CD4-positive, alpha-beta T cell treated with Interleukin-2 at 100 ng/mL for 4 hours (primary cell): ENCODE measurements at regions not wholly inside any gene's neighbourhood (a gene's known extent, or its start where the extent isn't known, plus 50 kb on each side); places are given as distances from the start of the nearest gene placed in this dataset.

ENCODE experiments used
- DNase-seq: peaks from one replicate; pipeline ENCODE4 v3.0.0-alpha.2; 2020; ENCODE audit warnings: low spot score

DNA sequence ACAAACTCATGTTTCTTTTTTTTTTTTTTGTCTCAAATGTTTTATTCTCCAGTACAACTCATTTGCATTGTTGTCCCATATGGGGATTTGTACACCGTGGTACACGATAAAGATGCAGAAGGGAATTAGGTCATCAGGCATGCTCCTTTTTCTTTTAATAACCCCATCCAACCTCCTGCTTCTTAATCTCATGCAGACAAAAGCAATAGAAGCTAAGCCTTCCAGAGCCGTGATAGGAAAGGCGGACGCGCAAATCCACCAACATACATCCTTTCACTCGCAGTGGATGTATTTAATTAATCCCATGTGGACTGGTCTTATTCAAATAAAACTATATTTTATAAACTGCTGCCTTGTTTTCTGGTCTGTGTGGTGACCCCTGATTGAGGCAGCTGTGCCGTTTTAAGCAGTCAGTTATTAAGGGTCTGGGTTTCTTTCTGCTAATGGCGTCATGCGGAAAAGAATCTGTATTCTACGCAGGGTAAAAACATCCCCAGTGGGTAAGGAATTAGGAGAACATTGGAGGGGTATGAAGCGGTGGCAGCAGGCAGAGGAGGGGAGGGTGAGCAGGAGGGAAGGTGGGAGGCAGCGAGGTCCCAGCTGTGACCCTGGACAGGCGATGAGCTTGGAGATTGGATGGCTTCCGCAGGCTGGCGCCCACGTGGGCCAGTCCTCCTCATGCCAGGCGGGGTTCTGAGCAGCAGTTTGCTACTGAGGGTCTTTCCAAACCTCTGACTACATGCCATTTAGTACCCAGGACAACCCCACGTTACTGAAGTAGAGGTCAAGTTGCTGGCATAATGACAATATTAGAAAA lies 172.8 kb downstream of the LINC00237 start:
- DNase-seq = no peak

DNA sequence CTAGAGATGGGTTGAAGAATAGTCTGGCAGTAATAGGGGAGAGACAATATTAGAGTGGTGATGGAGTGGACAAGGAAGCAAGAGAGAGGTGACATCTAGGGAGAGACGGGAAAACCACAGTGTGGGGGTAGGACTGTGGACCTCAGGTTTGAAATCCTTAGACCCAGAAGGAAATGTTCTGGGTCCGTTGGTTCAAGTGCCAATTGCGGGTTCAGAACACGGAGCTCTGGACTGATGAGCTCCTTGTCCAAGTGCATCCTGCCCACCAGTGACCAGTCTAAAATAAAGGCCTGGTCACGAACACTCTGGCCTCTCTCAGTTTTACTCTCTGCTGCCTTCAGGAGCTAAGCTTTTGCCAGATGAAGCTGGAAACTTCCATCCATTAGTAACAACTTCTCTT lies 174.0 kb downstream of the LINC00237 start:
- DNase-seq = no peak

DNA sequence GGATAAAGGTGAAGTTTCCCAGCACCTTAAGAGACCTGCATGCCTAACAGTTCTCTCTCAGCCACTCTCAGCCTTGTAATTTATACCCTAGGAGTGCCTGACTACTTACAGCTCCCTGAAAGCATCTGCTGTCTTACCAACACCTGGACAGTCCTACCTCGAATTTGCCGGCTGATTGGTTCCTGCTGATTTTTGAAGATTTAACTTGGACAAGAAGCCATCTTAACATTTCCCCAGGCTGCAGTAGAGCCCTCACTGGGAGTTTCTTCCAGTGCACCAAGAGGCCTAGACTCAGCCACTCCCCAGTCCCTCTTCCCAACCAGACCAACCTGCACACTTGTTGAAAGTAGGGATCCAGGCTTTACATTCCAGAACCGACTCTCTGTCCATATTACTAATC lies 174.5 kb downstream of the LINC00237 start:
- no peak for DNase-seq

DNA sequence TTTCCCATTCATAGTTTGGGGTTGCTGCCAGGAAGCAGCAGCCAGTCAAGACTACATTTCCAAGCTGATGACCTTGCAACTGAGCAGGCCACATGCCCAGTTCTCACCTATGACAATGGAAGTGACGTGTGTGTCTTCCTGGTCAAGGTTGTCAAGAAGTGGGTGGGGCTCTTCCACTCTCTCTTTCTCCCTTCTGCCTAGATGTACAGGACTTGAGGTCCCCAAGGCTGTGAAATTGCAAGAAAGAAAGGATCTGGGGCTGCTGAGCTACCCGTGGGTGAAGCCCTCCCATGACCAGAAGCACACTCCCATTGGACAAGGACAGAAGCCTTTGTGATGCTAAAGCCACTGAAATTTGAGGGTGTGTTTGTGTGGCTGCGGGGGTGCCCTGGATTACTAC lies 175.1 kb downstream of the LINC00237 start:
- no peak for DNase-seq

DNA sequence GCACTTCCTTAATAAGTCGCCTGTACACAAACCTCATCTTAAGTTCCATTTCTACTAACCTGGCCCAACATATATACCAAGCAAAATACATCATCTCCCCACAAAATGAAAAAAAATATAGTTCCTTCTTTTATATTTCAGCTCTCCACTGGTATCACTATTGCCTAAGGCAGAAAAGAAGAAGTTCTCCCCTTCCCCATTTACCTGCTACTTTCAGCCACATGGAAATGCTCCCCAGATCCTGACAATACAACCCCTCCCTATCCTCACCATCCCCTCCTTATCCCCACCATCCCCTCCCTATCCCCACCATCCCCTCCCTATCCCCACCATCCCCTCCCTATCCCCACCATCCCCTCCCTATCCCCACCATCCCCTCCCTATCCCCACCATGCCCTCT lies 175.7 kb downstream of the LINC00237 start:
- no peak for DNase-seq

DNA sequence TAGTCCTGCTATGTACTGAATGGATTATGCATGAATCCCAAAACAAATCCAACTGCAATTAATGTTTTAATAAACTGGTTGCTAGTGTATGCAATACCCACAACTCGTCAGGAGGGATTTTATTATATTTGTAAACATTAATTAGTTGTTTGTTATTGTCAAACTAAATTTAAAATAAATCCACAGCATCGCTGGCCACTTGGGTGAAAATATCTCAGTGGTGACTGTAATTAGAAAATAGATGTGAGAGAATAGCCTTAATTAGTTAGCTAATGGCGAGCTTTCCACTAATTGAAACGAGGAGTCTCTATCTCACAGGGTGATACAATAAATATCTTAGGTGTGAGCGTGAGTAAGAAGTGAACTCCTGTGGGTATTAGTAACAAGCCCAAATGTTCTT lies 176.8 kb downstream of the LINC00237 start:
- DNase-seq = no peak

DNA sequence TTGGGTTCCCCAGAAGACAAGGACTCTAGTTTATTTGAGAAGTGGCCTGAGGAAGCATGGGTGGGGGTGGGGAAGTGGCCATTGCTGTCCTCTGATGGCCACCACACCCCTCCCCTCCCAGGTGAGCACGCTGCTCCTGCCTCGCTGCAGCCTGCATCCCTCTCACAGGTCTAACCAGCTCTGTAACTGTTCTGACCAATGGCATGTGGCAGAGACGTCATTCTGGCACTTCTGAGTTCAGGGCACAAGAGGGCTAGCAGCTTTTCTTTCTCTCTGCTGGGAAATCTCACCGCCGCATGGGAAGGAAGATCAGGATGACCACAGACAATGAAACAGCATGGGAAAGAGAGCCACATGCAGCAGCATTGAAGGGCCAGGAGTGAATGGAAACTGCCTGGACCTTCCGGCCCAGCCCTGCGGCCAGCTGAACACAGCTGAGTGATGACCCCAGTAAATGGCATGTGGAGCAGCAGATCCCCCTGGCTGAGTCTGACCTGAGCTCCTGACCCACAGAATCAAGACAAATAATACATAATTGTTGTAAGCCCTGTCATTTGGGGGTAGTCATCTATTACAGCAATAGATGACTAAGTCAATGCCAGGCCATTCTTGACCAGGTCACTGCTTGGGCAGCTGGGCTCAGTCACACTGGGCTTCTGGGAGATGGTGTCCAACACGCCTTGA lies 179.8 kb downstream of the LINC00237 start:
- no peak for DNase-seq

DNA sequence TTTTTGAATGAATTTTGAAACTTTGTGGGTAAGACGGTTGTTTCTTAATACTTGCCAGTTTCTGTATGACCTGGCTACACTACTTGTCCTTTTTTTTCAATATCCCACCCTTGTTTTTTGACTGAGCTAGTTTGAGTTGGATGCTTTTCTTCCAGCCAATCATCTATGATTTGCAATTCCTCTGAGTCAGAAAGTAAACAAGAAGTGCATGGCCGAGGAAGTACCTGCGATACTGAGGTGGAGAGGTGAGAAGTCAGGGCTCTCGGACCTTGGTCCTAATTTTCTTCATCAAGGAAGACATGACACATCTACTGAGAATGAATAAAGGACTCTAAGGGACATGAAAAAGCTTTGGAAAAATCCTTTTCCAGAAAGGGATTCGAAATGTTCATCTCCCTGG lies 185.7 kb downstream of the LINC00237 start:
- DNase-seq = no peak

DNA sequence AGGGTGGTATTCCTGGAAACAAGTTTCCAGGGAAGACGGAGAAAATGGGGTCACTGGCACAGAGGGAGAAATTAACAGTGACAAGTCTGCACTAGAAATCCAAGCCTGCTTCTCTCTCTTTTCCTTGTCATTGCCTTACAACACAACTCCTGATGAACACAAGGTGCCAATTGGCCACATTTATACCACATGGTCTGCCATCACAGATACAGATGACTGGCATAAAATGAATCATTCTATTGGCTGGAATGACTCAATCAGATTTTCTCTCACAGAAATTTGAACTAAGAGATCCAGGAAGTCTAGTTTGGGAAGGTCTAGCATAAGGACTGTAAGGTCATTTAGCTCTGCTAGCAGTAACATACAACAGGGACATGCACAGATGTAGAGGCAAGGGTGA lies 190.3 kb downstream of the LINC00237 start:
- DNase-seq = no peak

DNA sequence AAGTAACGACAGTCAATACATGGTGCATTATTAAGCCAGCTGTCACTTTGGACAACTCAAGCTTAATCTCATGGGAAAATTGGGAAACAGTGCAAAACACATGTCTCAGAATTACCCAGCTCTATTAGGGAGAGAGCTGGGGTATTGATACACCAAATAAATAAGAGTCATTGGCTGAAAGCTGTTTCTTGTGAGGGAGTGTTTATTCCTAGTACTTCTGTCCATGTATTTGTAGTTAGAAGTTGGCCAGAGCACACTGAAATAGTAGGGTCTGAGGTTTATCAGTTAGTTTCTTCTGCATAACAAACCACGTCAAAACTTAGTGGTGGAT lies 192.0 kb upstream of the RALGAPA2 start:
- no peak for DNase-seq

DNA sequence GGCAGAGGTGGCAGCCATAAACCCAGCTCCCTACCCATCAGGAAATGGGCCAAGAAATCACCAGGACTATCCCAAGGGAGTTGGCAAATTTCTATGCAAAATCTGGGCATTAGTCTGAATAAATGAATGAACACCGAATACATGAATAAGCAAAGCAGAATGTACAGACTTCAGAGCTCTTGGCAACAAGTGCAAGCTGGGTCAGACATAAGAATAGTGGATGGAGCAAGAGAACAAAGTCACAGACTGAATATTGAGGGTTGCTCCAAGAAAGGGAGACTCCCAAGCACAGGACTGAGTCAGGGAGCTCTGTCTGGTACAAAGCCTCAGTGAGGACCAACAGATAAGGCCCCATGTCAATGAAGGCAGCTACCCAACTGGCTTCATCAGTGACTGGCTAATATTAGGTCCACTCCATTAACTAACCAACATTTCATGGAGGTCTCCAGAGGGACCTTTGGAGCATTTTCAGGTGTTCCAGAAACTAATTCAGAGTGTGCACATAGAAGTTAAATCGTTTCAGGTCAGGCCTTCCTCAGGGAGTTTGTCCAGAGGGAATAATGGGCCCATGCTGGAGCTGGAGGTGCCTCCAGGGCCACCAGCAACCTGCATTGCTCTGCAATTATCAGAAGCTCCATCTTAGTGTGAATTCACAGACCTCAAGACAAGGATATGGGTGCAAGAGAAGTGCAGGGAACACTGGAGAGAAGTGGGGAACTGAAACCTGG lies 191.5 kb upstream of the RALGAPA2 start:
- DNase-seq = no peak

DNA sequence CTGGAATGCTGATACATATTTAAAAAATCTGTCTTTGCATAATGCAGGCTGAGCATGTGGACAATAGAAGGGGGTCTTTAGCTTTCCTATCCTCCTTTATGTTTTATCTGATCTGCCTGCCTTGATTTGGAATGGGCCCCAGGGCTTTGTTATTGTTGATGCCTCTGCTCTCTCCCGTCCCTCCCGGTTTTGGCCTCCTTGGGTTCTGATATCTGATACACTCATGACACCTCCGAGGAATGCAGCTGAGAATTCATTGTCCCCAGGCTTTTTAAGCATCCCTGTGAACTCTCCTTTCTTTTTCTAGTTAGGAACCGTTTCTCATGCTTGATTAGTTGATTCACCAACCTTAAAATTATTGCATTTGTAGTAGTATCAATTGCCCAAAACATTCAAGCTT lies 185.5 kb upstream of the RALGAPA2 start:
- DNase-seq = no peak

DNA sequence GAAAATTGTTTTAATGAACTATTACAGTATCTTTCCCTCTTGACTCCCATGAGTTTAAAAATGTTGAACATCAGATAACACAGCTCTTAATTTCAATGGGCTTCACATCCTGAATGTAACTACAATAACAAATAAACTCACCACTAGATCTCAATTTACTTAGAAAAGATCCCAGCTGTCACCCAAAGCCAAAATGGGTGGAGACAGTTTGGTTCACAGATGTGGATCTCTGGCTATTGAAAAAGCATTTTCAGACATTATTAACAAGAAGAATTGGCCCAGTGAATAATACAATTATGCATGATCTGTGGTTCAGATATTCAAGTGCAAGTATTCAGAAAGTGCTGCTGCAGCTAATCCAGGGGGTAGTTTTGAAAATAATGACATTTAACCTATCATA lies 184.7 kb upstream of the RALGAPA2 start:
- DNase-seq = no peak

DNA sequence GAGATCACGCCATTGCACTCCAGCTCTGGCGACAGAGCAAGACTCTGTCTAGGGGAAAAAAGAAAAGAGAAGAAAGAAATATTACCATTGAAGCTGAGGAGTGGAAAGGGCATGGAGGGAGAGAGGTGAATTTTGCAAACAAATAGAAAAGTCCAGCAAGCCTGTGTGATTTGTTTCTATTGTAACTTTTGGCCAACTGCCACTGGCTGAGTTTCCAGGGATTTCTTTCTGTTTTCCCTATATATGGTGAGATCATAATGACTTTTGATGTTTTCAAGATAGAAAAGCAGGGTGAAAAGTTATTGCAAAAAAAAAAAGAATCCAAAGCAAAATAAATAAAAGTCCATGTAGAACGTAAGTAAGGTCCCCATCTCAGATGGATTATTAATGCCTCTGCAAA lies 184.2 kb upstream of the RALGAPA2 start:
- no peak for DNase-seq

DNA sequence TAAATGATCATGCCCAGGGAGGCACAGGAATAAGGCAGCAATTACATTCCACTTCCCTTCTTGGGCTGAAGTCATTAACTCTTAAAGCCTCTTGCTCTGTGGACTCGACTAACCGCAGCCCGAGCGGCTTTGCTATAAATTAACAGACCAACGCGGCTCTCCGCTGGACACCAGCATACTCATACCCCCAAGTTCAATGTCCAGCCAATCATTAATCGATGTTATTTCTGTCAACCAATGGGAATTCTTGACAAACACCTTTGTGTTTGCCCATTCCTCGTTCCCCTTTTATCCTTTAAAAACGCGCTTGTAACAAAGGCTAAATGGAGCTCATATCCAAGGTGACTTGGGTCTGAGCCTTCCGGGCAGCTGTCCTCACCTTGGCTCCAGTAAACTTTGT lies 183.1 kb upstream of the RALGAPA2 start:
- DNase-seq = no peak

DNA sequence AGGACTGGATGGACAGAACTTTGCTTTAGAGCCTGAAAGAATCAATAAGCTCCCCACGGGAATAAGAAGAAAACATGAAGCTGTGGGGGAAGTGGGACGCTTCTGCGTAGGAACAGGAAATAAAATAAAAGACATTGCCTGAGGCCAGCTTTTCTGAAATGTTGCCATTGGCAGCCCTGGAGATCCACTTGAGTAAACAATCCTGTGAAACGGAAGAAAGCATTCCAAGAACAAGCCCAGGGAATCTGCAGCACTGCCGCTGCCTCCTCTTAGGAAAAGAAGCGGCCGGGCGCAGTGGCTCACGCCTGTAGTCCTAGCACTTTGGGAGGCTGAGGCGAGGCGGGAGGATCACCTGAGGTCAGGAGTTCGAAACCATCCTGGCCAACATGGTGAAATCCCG lies 182.3 kb upstream of the RALGAPA2 start:
- DNase-seq = no peak

DNA sequence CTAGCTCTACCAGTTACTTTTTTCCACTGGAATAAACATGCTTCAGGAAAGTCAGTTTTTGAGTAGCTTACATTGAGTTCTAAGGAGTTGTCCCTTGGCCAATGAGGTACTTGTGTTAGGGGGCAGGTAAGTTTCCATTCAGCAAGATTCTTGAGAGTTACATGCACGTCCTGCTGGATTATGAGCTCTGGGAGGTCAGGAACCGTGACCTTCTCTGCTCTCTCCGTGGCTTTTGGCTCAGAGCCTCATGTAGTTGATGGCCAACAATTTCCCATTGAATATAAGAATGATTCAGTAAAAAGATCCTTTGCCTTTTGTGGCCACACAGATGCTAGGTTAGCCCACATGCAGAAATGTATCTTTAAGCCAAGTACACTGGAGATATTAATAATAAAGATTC lies 181.8 kb upstream of the RALGAPA2 start:
- no peak for DNase-seq

DNA sequence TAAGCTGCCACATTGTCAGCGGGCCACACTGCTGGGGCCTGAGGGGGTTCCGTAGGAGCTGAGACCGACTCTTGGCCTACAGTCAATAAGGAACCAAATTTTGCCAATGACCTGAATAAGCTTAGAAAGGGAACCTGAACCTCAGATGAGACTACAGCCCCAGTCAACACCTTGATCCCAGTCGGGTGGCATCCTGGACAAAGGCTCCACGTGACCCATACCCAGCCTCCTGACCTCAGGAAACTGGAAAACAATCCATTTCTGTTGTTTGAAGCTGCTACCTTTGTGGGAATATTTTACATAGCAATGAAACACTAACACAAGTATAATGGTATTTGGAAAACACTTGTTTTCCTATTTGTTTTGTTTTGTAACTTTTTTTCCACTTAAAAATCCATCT lies 179.9 kb upstream of the RALGAPA2 start:
- DNase-seq = no peak

DNA sequence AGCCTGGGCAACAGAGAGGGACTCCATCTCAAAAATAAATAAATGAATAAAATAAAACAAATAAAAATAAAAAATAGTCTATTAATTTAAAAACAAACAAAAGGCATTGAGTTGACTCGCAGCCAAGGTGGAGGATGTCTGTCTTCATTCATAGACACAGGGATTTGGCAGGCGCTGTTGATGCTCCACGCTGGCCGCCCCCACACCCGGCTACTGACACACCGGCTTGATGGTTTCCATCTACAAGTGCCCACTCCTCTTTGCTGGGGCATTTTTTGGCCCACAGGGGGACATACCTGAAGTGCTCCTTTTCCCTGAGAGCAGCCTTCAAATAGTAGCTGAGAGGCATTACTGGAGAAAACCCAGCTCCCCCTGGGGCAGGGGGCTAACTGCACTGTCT lies 178.3 kb upstream of the RALGAPA2 start:
- DNase-seq = no peak

DNA sequence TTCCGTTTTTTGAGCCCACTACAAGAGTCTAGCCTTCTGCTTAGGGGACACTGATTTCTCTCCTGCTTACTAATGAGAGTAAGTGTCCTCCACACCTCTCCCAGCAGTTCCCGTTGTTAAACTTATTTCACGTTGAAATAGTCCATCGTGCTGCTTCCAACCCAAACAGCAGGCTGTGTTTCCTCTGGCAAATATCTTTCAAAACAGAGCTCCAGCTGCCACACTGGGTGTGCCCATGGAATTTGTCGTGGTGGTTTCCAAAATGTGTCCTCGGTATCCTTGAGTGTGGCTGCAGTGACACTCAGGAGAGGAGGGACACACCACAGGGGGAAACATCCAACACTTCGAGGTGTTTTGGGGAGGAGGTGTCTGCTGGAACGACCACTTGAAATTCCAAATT lies 176.5 kb upstream of the RALGAPA2 start:
- no peak for DNase-seq

DNA sequence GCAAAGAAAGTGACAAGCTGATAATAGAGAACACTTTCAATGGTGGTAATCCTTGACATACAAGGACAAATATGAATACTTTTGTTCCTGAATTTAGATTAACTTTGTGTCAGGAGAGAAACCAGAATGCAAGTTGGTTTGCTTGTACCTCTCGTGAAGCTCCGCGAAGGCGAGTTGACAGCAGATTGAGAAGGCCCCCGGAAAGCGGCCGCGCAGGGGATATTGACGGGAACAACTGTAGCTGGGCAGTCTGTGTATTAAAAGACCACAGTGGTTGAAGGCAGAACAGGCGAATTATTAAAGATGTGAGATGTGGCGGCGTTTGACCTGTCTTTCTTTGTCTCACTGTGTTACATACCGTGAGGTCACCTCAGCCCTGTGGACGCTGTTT lies 175.8 kb upstream of the RALGAPA2 start:
- no peak for DNase-seq

DNA sequence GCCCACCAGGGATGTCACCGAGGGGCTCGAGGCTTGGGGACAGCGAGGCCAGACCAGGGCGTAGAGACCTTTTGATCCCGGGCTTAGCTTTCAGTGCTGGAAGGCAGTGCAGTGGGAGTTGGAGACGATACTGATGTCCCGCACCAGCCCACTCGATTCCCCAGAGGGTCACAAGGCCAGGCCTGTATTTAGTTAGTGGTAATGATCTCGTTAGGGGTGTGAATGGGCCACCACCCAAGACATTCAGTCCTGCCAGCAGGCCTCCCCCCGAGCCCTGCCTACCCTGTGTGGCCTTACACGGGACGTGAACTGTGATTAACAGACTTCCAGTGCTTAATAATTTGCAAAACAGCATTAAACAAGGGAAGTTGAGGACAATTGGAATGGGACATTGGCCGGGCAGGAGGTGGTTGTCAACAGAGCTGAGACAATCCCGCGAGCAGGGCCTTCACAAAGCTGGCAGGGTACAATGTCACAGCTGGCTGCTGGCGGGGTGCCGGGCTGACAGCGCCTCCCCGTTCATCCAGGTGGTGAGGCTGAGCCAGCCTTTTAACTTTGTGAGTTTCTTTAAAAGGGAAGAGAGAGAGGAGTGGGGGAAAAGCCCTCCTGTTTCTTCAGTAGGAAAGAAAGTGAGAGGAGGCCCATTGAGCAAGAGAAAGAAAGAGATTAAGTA lies 175.3 kb upstream of the RALGAPA2 start:
- no peak for DNase-seq

DNA sequence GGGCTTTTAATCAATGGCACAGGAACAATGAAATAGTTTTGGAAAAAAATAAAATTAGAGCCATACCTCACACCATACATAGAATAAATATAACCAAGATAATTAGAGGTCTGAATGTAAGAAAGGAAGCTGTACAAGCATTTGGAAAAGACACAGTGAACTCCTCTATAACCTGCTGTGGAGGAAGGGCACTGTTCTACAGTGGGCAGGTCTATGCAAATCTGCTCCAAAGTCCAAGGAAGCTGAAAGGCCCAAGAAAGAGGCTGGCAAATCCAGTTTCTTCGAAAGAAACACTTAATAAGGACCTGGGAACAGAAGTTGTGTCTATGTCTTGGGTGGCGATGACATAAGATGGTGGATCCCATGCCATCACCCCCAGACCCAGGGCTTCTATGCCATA lies 169.4 kb upstream of the RALGAPA2 start:
- no peak for DNase-seq
